ENCODE measurements at regions not wholly inside any gene's neighbourhood (a gene's known extent, or its start where the extent isn't known, plus 50 kb on each side); places are given as distances from the start of the nearest gene placed in this dataset.

DNA sequence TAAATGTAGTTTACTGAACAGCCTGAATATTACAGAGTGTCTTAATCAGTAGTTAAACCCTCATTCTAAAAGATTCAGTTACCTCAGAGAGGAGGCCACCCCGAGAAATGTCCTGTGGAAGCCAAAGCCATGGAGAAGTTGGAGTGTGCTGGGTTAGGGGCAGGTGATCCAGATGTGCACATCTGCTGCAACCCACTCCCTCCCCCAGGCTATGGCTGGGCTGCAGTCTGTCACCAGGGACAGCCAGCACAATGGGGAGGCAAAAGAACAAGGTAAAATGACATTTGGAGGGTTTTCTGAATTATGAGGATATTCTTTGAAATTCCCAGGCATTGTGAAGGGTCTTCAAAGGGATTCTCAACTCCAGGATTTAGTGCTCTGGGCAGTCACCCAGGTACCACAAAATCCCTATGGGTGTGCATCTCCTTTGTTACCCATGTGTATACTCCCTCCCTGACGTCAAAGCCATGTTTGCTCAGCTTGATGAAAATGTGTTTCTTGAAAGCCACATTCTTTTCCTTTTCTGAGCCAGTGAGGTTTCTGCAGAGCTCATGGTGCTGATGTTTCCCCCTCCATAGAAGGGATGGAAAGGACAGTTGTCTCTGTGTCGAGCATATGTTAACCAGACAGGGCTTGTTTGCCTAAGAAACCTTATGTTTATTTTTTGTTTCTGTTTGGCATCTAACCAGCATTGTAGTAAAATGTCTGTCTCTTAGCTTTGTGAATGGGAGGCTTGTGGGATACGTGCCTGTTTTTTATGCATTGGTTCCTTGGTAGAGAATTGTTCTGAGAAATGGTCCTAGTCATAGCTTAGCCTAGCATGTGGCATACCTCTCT, 212.3 kb upstream of the TBX18 start:
- TF ChIP-seq, protein P1, sequence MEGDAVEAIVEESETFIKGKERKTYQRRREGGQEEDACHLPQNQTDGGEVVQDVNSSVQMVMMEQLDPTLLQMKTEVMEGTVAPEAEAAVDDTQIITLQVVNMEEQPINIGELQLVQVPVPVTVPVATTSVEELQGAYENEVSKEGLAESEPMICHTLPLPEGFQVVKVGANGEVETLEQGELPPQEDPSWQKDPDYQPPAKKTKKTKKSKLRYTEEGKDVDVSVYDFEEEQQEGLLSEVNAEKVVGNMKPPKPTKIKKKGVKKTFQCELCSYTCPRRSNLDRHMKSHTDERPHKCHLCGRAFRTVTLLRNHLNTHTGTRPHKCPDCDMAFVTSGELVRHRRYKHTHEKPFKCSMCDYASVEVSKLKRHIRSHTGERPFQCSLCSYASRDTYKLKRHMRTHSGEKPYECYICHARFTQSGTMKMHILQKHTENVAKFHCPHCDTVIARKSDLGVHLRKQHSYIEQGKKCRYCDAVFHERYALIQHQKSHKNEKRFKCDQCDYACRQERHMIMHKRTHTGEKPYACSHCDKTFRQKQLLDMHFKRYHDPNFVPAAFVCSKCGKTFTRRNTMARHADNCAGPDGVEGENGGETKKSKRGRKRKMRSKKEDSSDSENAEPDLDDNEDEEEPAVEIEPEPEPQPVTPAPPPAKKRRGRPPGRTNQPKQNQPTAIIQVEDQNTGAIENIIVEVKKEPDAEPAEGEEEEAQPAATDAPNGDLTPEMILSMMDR (conservative IDR thresholded peaks at IDR 0.05): no peak
- no peak for TF ChIP-seq ZFX (IDR thresholded peaks at IDR 0.05)

Measured in C4-2B (cell line).